ENCODE measurements at regions not wholly inside any gene's neighbourhood (a gene's known extent, or its start where the extent isn't known, plus 50 kb on each side); places are given as distances from the start of the nearest gene placed in this dataset.

DNA sequence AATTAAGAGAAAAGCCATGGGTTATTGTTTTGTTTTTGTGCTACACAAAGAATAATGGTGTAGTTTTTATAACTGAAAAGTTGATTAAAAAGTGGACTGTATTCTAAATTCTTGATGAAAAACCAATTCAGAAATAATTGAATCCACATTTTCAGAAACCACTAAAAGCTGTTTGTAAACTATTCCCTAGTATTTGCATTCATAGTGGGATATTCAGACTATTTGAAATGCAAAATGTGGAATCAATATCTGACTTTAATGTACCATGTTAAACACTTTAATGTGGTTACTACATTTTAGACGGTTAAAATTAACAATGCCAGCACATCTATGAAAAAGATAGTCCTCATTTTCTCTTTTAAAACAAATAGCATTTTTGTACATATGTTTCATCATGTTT, 104.6 kb downstream of the ZIC4 start:
- Histone ChIP-seq H3F3A (ENCODE audit: low read depth) (no peaks in the 10 kb centered on the region), H3K9ac (ENCODE audit: low read depth, low read length, poor library complexity, severe bottlenecking) (no peak overlapping the region), H3K4me3 (ENCODE audit: low read length, poor library complexity, severe bottlenecking) (no peak overlapping the region)

GRCh38 chr3:147299656-147300055, 106.7 kb downstream of the ZIC4 start:
- H3K9me3 ChIP-seq (ENCODE audit: insufficient read depth, low read depth, low read length): no peaks in the 10 kb centered on the region
- H3K79me2 ChIP-seq (ENCODE audit: insufficient read depth, low read length): no peaks in the 10 kb centered on the region
- H3K27me3 ChIP-seq (ENCODE audit: insufficient read depth, low read length, poor library complexity, severe bottlenecking): no peaks in the 10 kb centered on the region
- H3K9ac ChIP-seq (ENCODE audit: low read depth, low read length, poor library complexity, severe bottlenecking): no peak overlapping the region
- H3F3A ChIP-seq (ENCODE audit: low read depth): no peaks in the 10 kb centered on the region
- no peak overlapping the region for H3K4me3 ChIP-seq (ENCODE audit: low read length, poor library complexity, severe bottlenecking)
- H3K4me1 ChIP-seq (ENCODE audit: insufficient read depth, low read length, poor library complexity, severe bottlenecking): no peaks in the 10 kb centered on the region
- H2AFZ ChIP-seq (ENCODE audit: low read length): no peak overlapping the region
- no peak overlapping the region for H3K4me2 ChIP-seq (ENCODE audit: low read depth, low read length, poor library complexity, severe bottlenecking)
- H4K20me1 ChIP-seq (ENCODE audit: insufficient read depth, low read length, poor library complexity, severe bottlenecking): no peaks in the 10 kb centered on the region
- H3K36me3 ChIP-seq (ENCODE audit: insufficient read depth, low read length): no peaks in the 10 kb centered on the region
- TF ChIP-seq, protein P1, sequence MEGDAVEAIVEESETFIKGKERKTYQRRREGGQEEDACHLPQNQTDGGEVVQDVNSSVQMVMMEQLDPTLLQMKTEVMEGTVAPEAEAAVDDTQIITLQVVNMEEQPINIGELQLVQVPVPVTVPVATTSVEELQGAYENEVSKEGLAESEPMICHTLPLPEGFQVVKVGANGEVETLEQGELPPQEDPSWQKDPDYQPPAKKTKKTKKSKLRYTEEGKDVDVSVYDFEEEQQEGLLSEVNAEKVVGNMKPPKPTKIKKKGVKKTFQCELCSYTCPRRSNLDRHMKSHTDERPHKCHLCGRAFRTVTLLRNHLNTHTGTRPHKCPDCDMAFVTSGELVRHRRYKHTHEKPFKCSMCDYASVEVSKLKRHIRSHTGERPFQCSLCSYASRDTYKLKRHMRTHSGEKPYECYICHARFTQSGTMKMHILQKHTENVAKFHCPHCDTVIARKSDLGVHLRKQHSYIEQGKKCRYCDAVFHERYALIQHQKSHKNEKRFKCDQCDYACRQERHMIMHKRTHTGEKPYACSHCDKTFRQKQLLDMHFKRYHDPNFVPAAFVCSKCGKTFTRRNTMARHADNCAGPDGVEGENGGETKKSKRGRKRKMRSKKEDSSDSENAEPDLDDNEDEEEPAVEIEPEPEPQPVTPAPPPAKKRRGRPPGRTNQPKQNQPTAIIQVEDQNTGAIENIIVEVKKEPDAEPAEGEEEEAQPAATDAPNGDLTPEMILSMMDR (conservative IDR thresholded peaks at IDR 0.05; ENCODE audit: low read length): no peak
- TF ChIP-seq EZH2phosphoT487 (IDR thresholded peaks at IDR 0.05; ENCODE audit: borderline replicate concordance): no peak
- no peaks in the 10 kb centered on the region for H3K9me2 ChIP-seq (replicated peaks; ENCODE audit: low read depth, low read length)

More for the DNA sequence above, 104.6 kb downstream of the ZIC4 start:
- Histone ChIP-seq H3K27me3 (ENCODE audit: insufficient read depth, low read length, poor library complexity, severe bottlenecking) (no peaks in the 10 kb centered on the region), H4K20me1 (ENCODE audit: insufficient read depth, low read length, poor library complexity, severe bottlenecking) (no peaks in the 10 kb centered on the region), H3K4me1 (ENCODE audit: insufficient read depth, low read length, poor library complexity, severe bottlenecking) (no peaks in the 10 kb centered on the region), H2AFZ (ENCODE audit: low read length) (no peak overlapping the region), H3K79me2 (ENCODE audit: insufficient read depth, low read length) (no peaks in the 10 kb centered on the region), H3K9me2 (replicated peaks; ENCODE audit: low read depth, low read length) (no peaks in the 10 kb centered on the region), H3K4me2 (ENCODE audit: low read depth, low read length, poor library complexity, severe bottlenecking) (no peak overlapping the region), H3K9me3 (ENCODE audit: insufficient read depth, low read depth, low read length) (no peaks in the 10 kb centered on the region), H3K36me3 (ENCODE audit: insufficient read depth, low read length) (no peaks in the 10 kb centered on the region)
- TF ChIP-seq, protein P1 (conservative IDR thresholded peaks at IDR 0.05; ENCODE audit: low read length): no peak
- no peak for TF ChIP-seq EZH2phosphoT487 (IDR thresholded peaks at IDR 0.05; ENCODE audit: borderline replicate concordance)

DNA sequence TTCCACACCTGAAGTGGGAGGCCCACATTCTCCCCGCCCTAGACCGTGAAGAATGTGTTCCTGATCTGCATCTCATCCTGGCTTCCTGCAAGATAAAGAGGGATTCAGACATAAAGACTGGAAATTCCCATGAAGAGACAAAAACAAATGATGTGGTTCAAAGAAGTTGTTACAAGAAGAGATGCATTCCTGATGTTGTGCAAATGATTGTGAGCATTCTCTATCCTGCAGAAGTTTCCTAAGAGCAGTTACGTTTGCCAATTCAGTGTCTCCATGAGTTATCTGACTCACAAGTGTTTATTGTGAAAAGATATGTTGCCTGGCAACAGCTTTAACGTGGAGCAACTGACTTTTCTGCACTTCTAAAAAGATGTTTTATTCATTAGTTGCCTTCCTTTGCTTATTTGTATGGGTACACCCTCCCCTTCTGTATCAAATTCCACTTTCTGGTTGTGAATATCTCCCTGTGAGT, 107.8 kb downstream of the ZIC4 start:
- Histone ChIP-seq H3K36me3 (ENCODE audit: insufficient read depth, low read length) (no peaks in the 10 kb centered on the region), H3K79me2 (ENCODE audit: insufficient read depth, low read length) (no peaks in the 10 kb centered on the region), H2AFZ (ENCODE audit: low read length) (no peak overlapping the region), H3K9ac (ENCODE audit: low read depth, low read length, poor library complexity, severe bottlenecking) (no peak overlapping the region), H3K4me2 (ENCODE audit: low read depth, low read length, poor library complexity, severe bottlenecking) (no peak overlapping the region), H3F3A (ENCODE audit: low read depth) (no peaks in the 10 kb centered on the region), H3K4me1 (ENCODE audit: insufficient read depth, low read length, poor library complexity, severe bottlenecking) (no peaks in the 10 kb centered on the region), H3K27me3 (ENCODE audit: insufficient read depth, low read length, poor library complexity, severe bottlenecking) (no peaks in the 10 kb centered on the region), H3K9me3 (ENCODE audit: insufficient read depth, low read depth, low read length) (no peaks in the 10 kb centered on the region), H3K4me3 (ENCODE audit: low read length, poor library complexity, severe bottlenecking) (no peak overlapping the region), H3K9me2 (replicated peaks; ENCODE audit: low read depth, low read length) (no peaks in the 10 kb centered on the region), H4K20me1 (ENCODE audit: insufficient read depth, low read length, poor library complexity, severe bottlenecking) (no peaks in the 10 kb centered on the region)
- TF ChIP-seq, protein P1 (conservative IDR thresholded peaks at IDR 0.05; ENCODE audit: low read length): no peak
- no peak for TF ChIP-seq EZH2phosphoT487 (IDR thresholded peaks at IDR 0.05; ENCODE audit: borderline replicate concordance)
